ENCODE measurements at regions not wholly inside any gene's neighbourhood (a gene's known extent, or its start where the extent isn't known, plus 50 kb on each side); places are given as distances from the start of the nearest gene placed in this dataset.

DNA sequence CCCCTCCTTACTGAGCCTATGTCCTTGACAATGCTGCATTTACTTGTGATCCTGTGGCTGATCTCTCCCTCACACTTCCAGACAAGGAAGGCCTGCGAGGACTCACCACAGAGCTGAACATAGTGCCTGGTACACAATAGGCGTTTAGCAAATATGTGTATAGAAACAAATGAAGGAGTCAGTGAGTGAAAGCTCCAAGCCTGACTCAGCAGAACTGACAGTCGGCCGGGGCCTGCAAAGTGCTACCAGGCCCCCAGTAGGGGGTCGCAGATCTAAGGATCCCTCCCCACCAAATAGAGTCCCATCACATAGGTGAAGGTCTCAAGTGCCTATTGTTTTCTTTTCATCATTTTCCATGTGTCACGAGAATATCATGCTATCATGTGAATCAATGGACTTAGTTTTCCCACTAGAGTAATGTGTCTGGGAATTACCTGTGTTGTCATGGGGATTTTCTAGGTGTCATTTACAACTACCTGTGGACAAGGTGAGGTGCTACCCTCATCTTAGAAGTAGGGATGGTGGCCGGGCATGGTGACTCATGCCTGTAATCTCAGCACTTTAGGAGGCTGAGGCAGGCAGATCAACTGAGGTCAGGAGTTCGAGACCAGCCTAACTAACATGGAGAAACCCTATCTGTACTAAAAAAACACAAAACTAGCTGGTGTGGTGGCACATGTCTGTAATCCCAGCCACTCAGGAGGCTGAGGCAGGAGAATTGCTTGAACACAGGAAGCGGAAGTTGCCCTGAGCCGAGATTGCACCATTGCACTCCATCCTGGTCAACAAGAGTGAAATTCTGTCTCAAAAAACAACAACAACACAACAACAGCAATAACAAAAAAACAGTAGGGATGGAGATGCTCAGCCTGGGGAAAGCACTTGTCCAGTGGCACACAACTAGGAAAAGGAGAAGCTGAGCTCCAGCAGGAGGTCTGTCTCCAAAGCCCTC lies 50.3 kb upstream of the CYP2A7 start:
- CTCF ChIA-PET = interaction anchor here (1.2 to 1.3 kb wide), 2 partner anchors 68 to 330 kb away, joined by 3 read pairs; no protein-coding TSS in a partner anchor
- DNase-seq (ENCODE audit: low read depth, low spot score) (no peak), ATAC-seq (no peak)
- Histone ChIP-seq H3K79me2 (ENCODE audit: insufficient read depth, low read length) (no peaks in the 10 kb centered on the region), H2AFZ (ENCODE audit: low read depth, low read length, poor library complexity, severe bottlenecking) (no peak overlapping the region), H3K9ac (ENCODE audit: low read length) (no peak overlapping the region), H3K9me2 (ENCODE audit: insufficient read depth) (no peaks in the 10 kb centered on the region), H3K36me3 (ENCODE audit: control insufficient read depth in 1 of 2, insufficient read depth in 2 of 2, low read length in 2 of 2) (no peaks in the 10 kb centered on the region), H3K9me3 (ENCODE audit: control insufficient read depth in 1 of 2, insufficient read depth in 1 of 2, low read depth in 1 of 2, low read length in 2 of 2) (no peaks in the 10 kb centered on the region), H3K4me3 (replicated peaks in 1 of 2; ENCODE audit: low read depth in 1 of 2, low read length in 2 of 2) (no peak overlapping the region), H4K20me1 (ENCODE audit: insufficient read depth) (no peaks in the 10 kb centered on the region), H3K27ac (ENCODE audit: low read depth, low read length) (no peak overlapping the region), H3K27me3 (ENCODE audit: insufficient read depth, low read length) (peaks cover 73% of the 10 kb centered on the region), H3K4me1 (ENCODE audit: control insufficient read depth in 1 of 2, insufficient read depth in 2 of 2, low read length in 2 of 2) (no peaks in the 10 kb centered on the region; a peak in 1 of 4 replicates), H3K4me2 (ENCODE audit: low read length) (no peak overlapping the region)
- TF ChIP-seq SP1 (IDR thresholded peaks at IDR 0.05; ENCODE audit: low read depth) (no peak), TCF7L2 (IDR thresholded peaks at IDR 0.05; ENCODE audit: borderline replicate concordance, extremely low read depth, insufficient read depth, insufficient read length) (no peak), CBX3 (IDR thresholded peaks at IDR 0.05; ENCODE audit: low read depth) (no peak), RAD21 (IDR thresholded peaks at IDR 0.05; ENCODE audit: low read depth) (no peak), SRF (IDR thresholded peaks at IDR 0.05; ENCODE audit: low read depth) (no peak), ATF3 (IDR thresholded peaks at IDR 0.05) (no peak), POLR2A (IDR thresholded peaks at IDR 0.05; ENCODE audit: borderline replicate concordance, extremely low read depth, insufficient read depth, insufficient read length) (no peak), YY1 (IDR thresholded peaks at IDR 0.05; ENCODE audit: extremely low read depth, insufficient replicate concordance, low read depth, low read length) (no peak), SIN3A (IDR thresholded peaks at IDR 0.05; ENCODE audit: low read depth) (no peak), CEBPB (IDR thresholded peaks at IDR 0.05; ENCODE audit: low read depth) (no peak), EZH2 (IDR thresholded peaks at IDR 0.05) (no peak), ZFX (IDR thresholded peaks at IDR 0.05) (no peak), JUND (IDR thresholded peaks at IDR 0.05) (no peak)
- TF ChIP-seq, protein P1, sequence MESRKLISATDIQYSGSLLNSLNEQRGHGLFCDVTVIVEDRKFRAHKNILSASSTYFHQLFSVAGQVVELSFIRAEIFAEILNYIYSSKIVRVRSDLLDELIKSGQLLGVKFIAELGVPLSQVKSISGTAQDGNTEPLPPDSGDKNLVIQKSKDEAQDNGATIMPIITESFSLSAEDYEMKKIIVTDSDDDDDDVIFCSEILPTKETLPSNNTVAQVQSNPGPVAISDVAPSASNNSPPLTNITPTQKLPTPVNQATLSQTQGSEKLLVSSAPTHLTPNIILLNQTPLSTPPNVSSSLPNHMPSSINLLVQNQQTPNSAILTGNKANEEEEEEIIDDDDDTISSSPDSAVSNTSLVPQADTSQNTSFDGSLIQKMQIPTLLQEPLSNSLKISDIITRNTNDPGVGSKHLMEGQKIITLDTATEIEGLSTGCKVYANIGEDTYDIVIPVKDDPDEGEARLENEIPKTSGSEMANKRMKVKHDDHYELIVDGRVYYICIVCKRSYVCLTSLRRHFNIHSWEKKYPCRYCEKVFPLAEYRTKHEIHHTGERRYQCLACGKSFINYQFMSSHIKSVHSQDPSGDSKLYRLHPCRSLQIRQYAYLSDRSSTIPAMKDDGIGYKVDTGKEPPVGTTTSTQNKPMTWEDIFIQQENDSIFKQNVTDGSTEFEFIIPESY (IDR thresholded peaks at IDR 0.05; ENCODE audit: extremely low read depth, insufficient replicate concordance, low read length) = no peak
- TF ChIP-seq, protein P2, sequence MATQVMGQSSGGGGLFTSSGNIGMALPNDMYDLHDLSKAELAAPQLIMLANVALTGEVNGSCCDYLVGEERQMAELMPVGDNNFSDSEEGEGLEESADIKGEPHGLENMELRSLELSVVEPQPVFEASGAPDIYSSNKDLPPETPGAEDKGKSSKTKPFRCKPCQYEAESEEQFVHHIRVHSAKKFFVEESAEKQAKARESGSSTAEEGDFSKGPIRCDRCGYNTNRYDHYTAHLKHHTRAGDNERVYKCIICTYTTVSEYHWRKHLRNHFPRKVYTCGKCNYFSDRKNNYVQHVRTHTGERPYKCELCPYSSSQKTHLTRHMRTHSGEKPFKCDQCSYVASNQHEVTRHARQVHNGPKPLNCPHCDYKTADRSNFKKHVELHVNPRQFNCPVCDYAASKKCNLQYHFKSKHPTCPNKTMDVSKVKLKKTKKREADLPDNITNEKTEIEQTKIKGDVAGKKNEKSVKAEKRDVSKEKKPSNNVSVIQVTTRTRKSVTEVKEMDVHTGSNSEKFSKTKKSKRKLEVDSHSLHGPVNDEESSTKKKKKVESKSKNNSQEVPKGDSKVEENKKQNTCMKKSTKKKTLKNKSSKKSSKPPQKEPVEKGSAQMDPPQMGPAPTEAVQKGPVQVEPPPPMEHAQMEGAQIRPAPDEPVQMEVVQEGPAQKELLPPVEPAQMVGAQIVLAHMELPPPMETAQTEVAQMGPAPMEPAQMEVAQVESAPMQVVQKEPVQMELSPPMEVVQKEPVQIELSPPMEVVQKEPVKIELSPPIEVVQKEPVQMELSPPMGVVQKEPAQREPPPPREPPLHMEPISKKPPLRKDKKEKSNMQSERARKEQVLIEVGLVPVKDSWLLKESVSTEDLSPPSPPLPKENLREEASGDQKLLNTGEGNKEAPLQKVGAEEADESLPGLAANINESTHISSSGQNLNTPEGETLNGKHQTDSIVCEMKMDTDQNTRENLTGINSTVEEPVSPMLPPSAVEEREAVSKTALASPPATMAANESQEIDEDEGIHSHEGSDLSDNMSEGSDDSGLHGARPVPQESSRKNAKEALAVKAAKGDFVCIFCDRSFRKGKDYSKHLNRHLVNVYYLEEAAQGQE (IDR thresholded peaks at IDR 0.05; ENCODE audit: low read depth) = no peak
- TF ChIP-seq, protein P3, sequence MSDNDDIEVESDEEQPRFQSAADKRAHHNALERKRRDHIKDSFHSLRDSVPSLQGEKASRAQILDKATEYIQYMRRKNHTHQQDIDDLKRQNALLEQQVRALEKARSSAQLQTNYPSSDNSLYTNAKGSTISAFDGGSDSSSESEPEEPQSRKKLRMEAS (IDR thresholded peaks at IDR 0.05) = no peak
- TF ChIP-seq, protein P4, sequence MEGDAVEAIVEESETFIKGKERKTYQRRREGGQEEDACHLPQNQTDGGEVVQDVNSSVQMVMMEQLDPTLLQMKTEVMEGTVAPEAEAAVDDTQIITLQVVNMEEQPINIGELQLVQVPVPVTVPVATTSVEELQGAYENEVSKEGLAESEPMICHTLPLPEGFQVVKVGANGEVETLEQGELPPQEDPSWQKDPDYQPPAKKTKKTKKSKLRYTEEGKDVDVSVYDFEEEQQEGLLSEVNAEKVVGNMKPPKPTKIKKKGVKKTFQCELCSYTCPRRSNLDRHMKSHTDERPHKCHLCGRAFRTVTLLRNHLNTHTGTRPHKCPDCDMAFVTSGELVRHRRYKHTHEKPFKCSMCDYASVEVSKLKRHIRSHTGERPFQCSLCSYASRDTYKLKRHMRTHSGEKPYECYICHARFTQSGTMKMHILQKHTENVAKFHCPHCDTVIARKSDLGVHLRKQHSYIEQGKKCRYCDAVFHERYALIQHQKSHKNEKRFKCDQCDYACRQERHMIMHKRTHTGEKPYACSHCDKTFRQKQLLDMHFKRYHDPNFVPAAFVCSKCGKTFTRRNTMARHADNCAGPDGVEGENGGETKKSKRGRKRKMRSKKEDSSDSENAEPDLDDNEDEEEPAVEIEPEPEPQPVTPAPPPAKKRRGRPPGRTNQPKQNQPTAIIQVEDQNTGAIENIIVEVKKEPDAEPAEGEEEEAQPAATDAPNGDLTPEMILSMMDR (IDR thresholded peaks at IDR 0.05 in 2 of 3, conservative IDR thresholded peaks at IDR 0.05 in 1 of 3; ENCODE audit: borderline replicate concordance in 1 of 3, insufficient read depth in 1 of 3, low read depth in 2 of 3, low read length in 2 of 3) = no peak
- RAD21 ChIA-PET (ENCODE audit: low non-redundant PET in 1 of 2, low total read pairs in 2 of 2, uncharacterized antibody in 2 of 2, unreplicated experiment in 2 of 2) = no interaction called here
- intact Hi-C loops (cut with micrococcal nuclease) = no loop called here
- no TSS peak for BruUV-seq (replicated peaks)
- POLR2A ChIA-PET = no interaction called here

Data from HCT116 (cell line).